ENCODE measurements at regions not wholly inside any gene's neighbourhood (a gene's known extent, or its start where the extent isn't known, plus 50 kb on each side); places are given as distances from the start of the nearest gene placed in this dataset.

DNA sequence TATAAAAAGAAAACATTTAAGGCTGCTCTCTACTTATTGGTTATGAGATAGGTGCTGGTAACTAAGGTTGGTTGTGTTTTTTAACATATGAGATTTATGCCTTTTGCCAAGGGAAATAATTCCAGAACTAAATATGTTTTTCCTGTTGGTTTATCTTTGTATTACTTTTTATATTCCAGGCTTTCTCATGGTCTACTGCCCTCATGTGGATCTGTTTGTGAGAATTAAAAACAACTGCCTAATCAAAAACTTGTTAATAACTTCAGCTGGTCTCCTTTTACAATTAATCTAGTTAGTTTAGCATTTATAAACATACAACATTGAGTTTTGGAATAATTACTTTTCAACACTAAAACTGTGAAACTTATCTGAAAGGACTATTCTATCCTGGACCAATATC is 1208.3 kb downstream of the ADGRL3 start:
- BruUV-seq (replicated peaks): no TSS peak
- TF ChIP-seq CTCF (IDR thresholded peaks at IDR 0.05; ENCODE audit: unreplicated experiment): peak; percentile 28
- ChIA-PET CTCF (interaction anchor here (0.8 kb wide), 1 partner anchor 1364 kb away, joined by 3 read pairs; no protein-coding TSS in a partner anchor), POLR2A (no interaction called here)
- Mint-ChIP-seq H3K4me1 (ENCODE audit: insufficient read depth, unreplicated experiment) (no peaks in the 10 kb centered on the region), H3K9me3 (ENCODE audit: unreplicated experiment) (no peaks in the 10 kb centered on the region), H3K4me3 (ENCODE audit: unreplicated experiment) (no peak overlapping the region), H3K27me3 (ENCODE audit: insufficient read depth, unreplicated experiment) (no peaks in the 10 kb centered on the region), H3K27ac (ENCODE audit: low read depth, unreplicated experiment) (no peak overlapping the region), H3K36me3 (ENCODE audit: insufficient read depth, unreplicated experiment) (no peaks in the 10 kb centered on the region)
- DNase-seq (ENCODE audit: unreplicated experiment): peak; percentile 9
- intact Hi-C loops (cut with micrococcal nuclease): loop anchor here (10.0 kb wide), 1 partner anchor 236 kb away; no protein-coding TSS in a partner anchor

GRCh38 chr4:62407534-62407933 is 1207.4 kb downstream of the ADGRL3 start:
- H3K4me1 Mint-ChIP-seq (ENCODE audit: insufficient read depth, unreplicated experiment): no peaks in the 10 kb centered on the region
- intact Hi-C loops (cut with micrococcal nuclease): loop anchor here (10.0 kb wide), 1 partner anchor 237 kb away; no protein-coding TSS in a partner anchor
- H3K36me3 Mint-ChIP-seq (ENCODE audit: insufficient read depth, unreplicated experiment): no peaks in the 10 kb centered on the region
- no peak for TF ChIP-seq CTCF (IDR thresholded peaks at IDR 0.05; ENCODE audit: unreplicated experiment)
- no peak for DNase-seq (ENCODE audit: unreplicated experiment)
- ChIA-PET POLR2A (no interaction called here), CTCF (interaction anchor here (0.7 to 0.9 kb wide), 3 partner anchors 12 to 1363 kb away, joined by 3 to 5 read pairs (median 3); no protein-coding TSS in a partner anchor)
- no peak overlapping the region for H3K27ac Mint-ChIP-seq (ENCODE audit: low read depth, unreplicated experiment)
- no peaks in the 10 kb centered on the region for H3K27me3 Mint-ChIP-seq (ENCODE audit: insufficient read depth, unreplicated experiment)
- no TSS peak for BruUV-seq (replicated peaks)
- H3K4me3 Mint-ChIP-seq (ENCODE audit: unreplicated experiment): no peak overlapping the region
- H3K9me3 Mint-ChIP-seq (ENCODE audit: unreplicated experiment): no peaks in the 10 kb centered on the region

DNA sequence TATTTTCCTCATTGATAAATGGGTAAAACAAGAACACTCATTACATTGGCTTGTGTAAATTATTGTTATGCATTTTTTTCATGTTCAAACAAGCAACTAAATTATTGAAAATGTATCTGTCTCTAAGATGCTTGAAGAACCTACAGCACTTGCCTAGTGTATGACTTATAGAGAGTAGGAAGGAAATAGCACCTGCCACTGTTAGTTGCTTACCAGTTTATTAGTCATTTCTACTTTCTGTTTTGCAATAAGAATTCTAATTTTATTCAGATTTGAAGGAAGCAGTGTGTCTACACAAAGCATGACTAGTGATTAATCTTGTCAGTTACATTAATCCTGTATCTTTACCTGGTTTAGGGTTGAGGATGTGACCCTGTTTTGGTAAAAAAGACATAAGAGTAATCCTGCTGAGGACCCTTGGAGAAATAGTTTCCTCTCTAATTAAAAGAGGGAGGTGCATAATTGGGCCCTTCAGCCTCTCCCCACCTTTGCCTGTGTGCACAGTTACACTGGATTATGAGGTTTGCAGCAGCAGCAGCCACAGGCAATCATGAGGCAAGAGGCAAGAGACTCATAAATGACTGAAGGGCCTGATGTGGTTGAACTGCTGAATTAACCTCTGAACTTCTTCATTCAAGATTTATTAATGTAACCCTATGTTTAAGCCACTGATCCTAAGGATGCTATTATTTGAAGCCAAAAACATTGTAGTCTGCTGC is 1202.1 kb downstream of the ADGRL3 start:
- H3K4me3 Mint-ChIP-seq (ENCODE audit: unreplicated experiment): no peak overlapping the region
- intact Hi-C loops (cut with micrococcal nuclease): loop anchor here (10.0 kb wide), 1 partner anchor 243 kb away; no protein-coding TSS in a partner anchor
- no peaks in the 10 kb centered on the region for H3K36me3 Mint-ChIP-seq (ENCODE audit: insufficient read depth, unreplicated experiment)

More for the DNA sequence above, 1202.1 kb downstream of the ADGRL3 start:
- Mint-ChIP-seq H3K9me3 (ENCODE audit: unreplicated experiment) (peaks cover 11% of the 10 kb centered on the region), H3K27me3 (ENCODE audit: insufficient read depth, unreplicated experiment) (no peaks in the 10 kb centered on the region), H3K27ac (ENCODE audit: low read depth, unreplicated experiment) (no peak overlapping the region), H3K4me1 (ENCODE audit: insufficient read depth, unreplicated experiment) (peaks cover 10% of the 10 kb centered on the region)
- ChIA-PET POLR2A (no interaction called here), CTCF (no interaction called here)
- TF ChIP-seq CTCF (IDR thresholded peaks at IDR 0.05; ENCODE audit: unreplicated experiment): no peak
- DNase-seq (ENCODE audit: unreplicated experiment): no peak
- BruUV-seq (replicated peaks): no TSS peak

All from MCF 10A (cell line).